Femur (tissue), 1 donor: ENCODE measurements at regions not wholly inside any gene's neighbourhood (a gene's known extent, or its start where the extent isn't known, plus 50 kb on each side); places are given as distances from the start of the nearest gene placed in this dataset.
A peak's percentile ranks its signal among the peaks of the same experiment; 100 is the strongest.
"Not testable (repeated sequence)": the region's sequence is repeated elsewhere in the genome, so short reads cannot be mapped to it uniquely, and the experiment has no call there.

Experiments used
- DNase-seq: peaks from one replicate; pipeline ENCODE4 v3.0.0-alpha.2; 2017

- no peak for DNase-seq
Measured at GRCh38 chr2:150817422-150817821, 330.0 kb upstream of the RND3 start.

GRCh38 chr2:150812664-150813367 is 325.3 kb upstream of the RND3 start:
- no peak for DNase-seq

- DNase-seq, result no peak
Measured at GRCh38 chr2:150812066-150812465, 324.6 kb upstream of the RND3 start.

GRCh38 chr2:150811259-150811855 is 323.9 kb upstream of the RND3 start:
- DNase-seq, result peak; percentile 40

- DNase-seq, result no peak
Measured at GRCh38 chr2:150809103-150809502, 321.6 kb upstream of the RND3 start.

- DNase-seq, result no peak
Measured at GRCh38 chr2:150806336-150806735, 318.9 kb upstream of the RND3 start.

- no peak for DNase-seq
Measured at GRCh38 chr2:150803689-150804398, 316.4 kb upstream of the RND3 start.

- no peak for DNase-seq
Measured at GRCh38 chr2:150802635-150803034, 315.2 kb upstream of the RND3 start.

- not testable (repeated sequence) for DNase-seq
Measured at GRCh38 chr2:150796236-150796635, 308.8 kb upstream of the RND3 start.

- no peak for DNase-seq
Measured at GRCh38 chr2:150792780-150793300, 305.4 kb upstream of the RND3 start.

- no peak for DNase-seq
Measured at GRCh38 chr2:150791567-150791966, 304.1 kb upstream of the RND3 start.

GRCh38 chr2:150789376-150789905 is 302.0 kb upstream of the RND3 start:
- no peak for DNase-seq

- DNase-seq, result no peak
Measured at GRCh38 chr2:150788426-150789140, 301.1 kb upstream of the RND3 start.

- DNase-seq, result no peak
Measured at GRCh38 chr2:150787353-150788093, 300.1 kb upstream of the RND3 start.

GRCh38 chr2:150784389-150784788 is 296.9 kb upstream of the RND3 start:
- DNase-seq, result no peak

GRCh38 chr2:150783896-150784295 is 296.4 kb upstream of the RND3 start:
- DNase-seq, result no peak

- DNase-seq, result no peak
Measured at GRCh38 chr2:150783015-150783414, 295.5 kb upstream of the RND3 start.

- DNase-seq, result no peak
Measured at GRCh38 chr2:150782613-150783012, 295.1 kb upstream of the RND3 start.

GRCh38 chr2:150781142-150781541 is 293.7 kb upstream of the RND3 start:
- DNase-seq, result no peak

GRCh38 chr2:150778828-150779227 is 291.4 kb upstream of the RND3 start:
- no peak for DNase-seq

- no peak for DNase-seq
Measured at GRCh38 chr2:150769421-150769820, 282.0 kb upstream of the RND3 start.
